Cortex of kidney (tissue), 1 donor: ENCODE measurements at regions not wholly inside any gene's neighbourhood (a gene's known extent, or its start where the extent isn't known, plus 50 kb on each side); places are given as distances from the start of the nearest gene placed in this dataset.
A peak's percentile ranks its signal among the peaks of the same experiment; 100 is the strongest.
"Not testable (repeated sequence)": the region's sequence is repeated elsewhere in the genome, so short reads cannot be mapped to it uniquely, and the experiment has no call there.

Experiments
- DNase-seq: peaks from one replicate; lab custom pipeline; 2025; lab: John Stamatoyannopoulos, UW

- no peak for DNase-seq
Observed at GRCh38 chr7:149635561-149636329, 137.6 kb downstream of the ZNF467 start.

- DNase-seq: no peak
Observed at GRCh38 chr7:149633976-149634945, 136.7 kb upstream of the ZNF746 start.

- not testable (repeated sequence) for DNase-seq
Observed at GRCh38 chr7:149628361-149629149, 130.9 kb upstream of the ZNF746 start.

- DNase-seq: no peak
Observed at GRCh38 chr7:149627911-149628310, 130.3 kb upstream of the ZNF746 start.

- no peak for DNase-seq
Observed at GRCh38 chr7:149626972-149627371, 129.4 kb upstream of the ZNF746 start.

- DNase-seq: no peak
Observed at GRCh38 chr7:149625947-149626392, 128.4 kb upstream of the ZNF746 start.

- DNase-seq: no peak
Observed at GRCh38 chr7:149625340-149625946, 127.8 kb upstream of the ZNF746 start.

GRCh38 chr7:149624419-149625339, 127.1 kb upstream of the ZNF746 start:
- DNase-seq: peak; percentile 22

GRCh38 chr7:149624006-149624405, 126.4 kb upstream of the ZNF746 start:
- no peak for DNase-seq

- not testable (repeated sequence) for DNase-seq
Observed at GRCh38 chr7:149623262-149623997, 125.8 kb upstream of the ZNF746 start.

GRCh38 chr7:149622444-149623210, 125.0 kb upstream of the ZNF746 start:
- no peak for DNase-seq

- DNase-seq: no peak
Observed at GRCh38 chr7:149621776-149622175, 124.2 kb upstream of the ZNF746 start.

- no peak for DNase-seq
Observed at GRCh38 chr7:149620961-149621360, 123.4 kb upstream of the ZNF746 start.

GRCh38 chr7:149616898-149617297, 119.3 kb upstream of the ZNF746 start:
- DNase-seq: no peak

- no peak for DNase-seq
Observed at GRCh38 chr7:149615690-149616270, 118.2 kb upstream of the ZNF746 start.

GRCh38 chr7:149610441-149611011, 112.9 kb upstream of the ZNF746 start:
- DNase-seq: no peak

- DNase-seq: no peak
Observed at GRCh38 chr7:149608168-149608567, 110.6 kb upstream of the ZNF746 start.

- DNase-seq: no peak
Observed at GRCh38 chr7:149607683-149608082, 110.1 kb upstream of the ZNF746 start.
